GM21786 (cell line): ENCODE measurements at regions not wholly inside any gene's neighbourhood (a gene's known extent, or its start where the extent isn't known, plus 50 kb on each side); places are given as distances from the start of the nearest gene placed in this dataset.
"Not testable (repeated sequence)": the region's sequence is repeated elsewhere in the genome, so short reads cannot be mapped to it uniquely, and the experiment has no call there.

Source experiments
- ATAC-seq: cut with Tn5 transposase; IDR thresholded peaks from one replicate; pipeline ENCODE4 v1.9.1; 2021; ENCODE audit not compliant: unreplicated experiment

GRCh38 chr4:169898095-169898494, 128.1 kb downstream of the MFAP3L start:
- no peak for ATAC-seq

GRCh38 chr4:169894767-169895166, 131.4 kb downstream of the MFAP3L start:
- not testable (repeated sequence) for ATAC-seq

- ATAC-seq: no peak
These were observed 128.1 kb upstream of the HPF1 start for GRCh38 chr4:169885893-169886292.

- ATAC-seq: no peak
These were observed 124.0 kb upstream of the HPF1 start for GRCh38 chr4:169881769-169882168.

GRCh38 chr4:169870507-169870906, 112.8 kb upstream of the HPF1 start:
- ATAC-seq: no peak

GRCh38 chr4:169869490-169869889, 111.7 kb upstream of the HPF1 start:
- no peak for ATAC-seq

- no peak for ATAC-seq
These were observed 103.8 kb upstream of the HPF1 start for GRCh38 chr4:169861593-169861992.

- ATAC-seq: no peak
These were observed 101.8 kb upstream of the HPF1 start for GRCh38 chr4:169859366-169860216.

- ATAC-seq: no peak
These were observed 96.3 kb upstream of the HPF1 start for GRCh38 chr4:169854090-169854489.

- ATAC-seq: no peak
These were observed 94.7 kb upstream of the HPF1 start for GRCh38 chr4:169852481-169852880.

GRCh38 chr4:169851750-169852149, 94.0 kb upstream of the HPF1 start:
- no peak for ATAC-seq

- no peak for ATAC-seq
These were observed 91.7 kb upstream of the HPF1 start for GRCh38 chr4:169849456-169849855.

- no peak for ATAC-seq
These were observed 90.3 kb upstream of the HPF1 start for GRCh38 chr4:169848018-169848417.

- ATAC-seq: no peak
These were observed 89.4 kb upstream of the HPF1 start for GRCh38 chr4:169847171-169847570.

- ATAC-seq: no peak
These were observed 88.7 kb upstream of the HPF1 start for GRCh38 chr4:169846396-169846795.

GRCh38 chr4:169841776-169842175, 84.0 kb upstream of the HPF1 start:
- ATAC-seq: no peak

- ATAC-seq: no peak
These were observed 82.8 kb upstream of the HPF1 start for GRCh38 chr4:169840554-169840953.

GRCh38 chr4:169828329-169828728, 70.6 kb upstream of the HPF1 start:
- not testable (repeated sequence) for ATAC-seq

GRCh38 chr4:169826634-169827187, 69.0 kb upstream of the HPF1 start:
- ATAC-seq: no peak

GRCh38 chr4:169823685-169824084, 65.9 kb upstream of the HPF1 start:
- no peak for ATAC-seq

- ATAC-seq: no peak
These were observed 63.7 kb upstream of the HPF1 start for GRCh38 chr4:169821402-169821801.

GRCh38 chr4:169818063-169818679, 60.4 kb upstream of the HPF1 start:
- peak; percentile 50 for ATAC-seq
